Upper lobe of left lung (tissue), 6 donors: ENCODE measurements at regions not wholly inside any gene's neighbourhood (a gene's known extent, or its start where the extent isn't known, plus 50 kb on each side); places are given as distances from the start of the nearest gene placed in this dataset.

Source experiments
- ATAC-seq, 2 donors: fragments of 200-7000 bp; cut with Tn5 transposase; one replicate each; pipeline ENCODE4 v1.9.1; 2022; ENCODE audit warnings: mild to moderate bottlenecking in 2 of 2, moderate library complexity in 2 of 2; ENCODE audit not compliant: low FRiP score in 2 of 2
- DNase-seq, 2 donors: peaks; one replicate each; pipeline ENCODE4 v3.0.0-alpha.2; 2019 to 2020
- H3K27ac ChIP-seq, 4 donors: fragments of 200-600 bp; sonication (generic); one replicate each; pipeline ENCODE4 v1.5.1; 2016 to 2019
- H3K27me3 ChIP-seq, 4 donors: fragments of 200-600 bp; sonication (generic); one replicate each; pipeline ENCODE4 v1.5.1; 2017 to 2019
- H3K36me3 ChIP-seq, 4 donors: fragments of 200-600 bp; sonication (generic); one replicate each; pipeline ENCODE4 v1.5.1; 2016 to 2019
- H3K4me1 ChIP-seq, 4 donors: fragments of 200-600 bp; sonication (generic); one replicate each; pipeline ENCODE4 v1.5.1; 2018 to 2019
- H3K4me3 ChIP-seq, 4 donors: fragments of 200-600 bp; sonication (generic); one replicate each; pipeline ENCODE4 v1.5.1; 2017 to 2019; ENCODE audit warnings: mild to moderate bottlenecking in 2 of 4, moderate library complexity in 1 of 4
- H3K9me3 ChIP-seq, 4 donors: fragments of 200-600 bp; sonication (generic); one replicate each; pipeline ENCODE4 v1.5.1; 2018 to 2019
- CTCF ChIP-seq, 6 experiments: fragments of 450-650 bp in 4 of 6; fragments of 200-600 bp in 2 of 6; sonication (generic) in 2 of 6; IDR thresholded peaks; one replicate each; pipeline ENCODE4 v1.5.1; 2016 to 2019; ENCODE audit warnings: antibody characterized with exemption in 6 of 6
- EP300 ChIP-seq, 4 donors: sonication (generic); formaldehyde crosslinking; IDR thresholded peaks; one replicate each; pipeline ENCODE4 v1.5.1; 2017; ENCODE audit warnings: antibody characterized with exemption in 4 of 4, control low read depth in 2 of 4
- POLR2A ChIP-seq, 4 donors: fragments of 450-650 bp; IDR thresholded peaks; one replicate each; pipeline ENCODE4 v1.5.1; 2016 to 2017; ENCODE audit warnings: antibody characterized with exemption in 4 of 4, mild to moderate bottlenecking in 2 of 4
- POLR2AphosphoS5 ChIP-seq, 2 donors: sonication (generic); formaldehyde crosslinking; IDR thresholded peaks; one replicate each; pipeline ENCODE4 v1.5.1; 2017; ENCODE audit warnings: antibody characterized with exemption in 2 of 2
- WGBS, 2 donors: methylation state at CpG; one replicate each; pipeline ENCODE4 v1.1.5; 2017 to 2018; 5-methylcytosine and 5-hydroxymethylcytosine counted together
- donor health status: DM: no; HTN: no; CAD: no; lungs with moderate emphysema.
- donor health status: DM: no; HTN: yes; CAD: no; lungs with severe emphysema.

DNA sequence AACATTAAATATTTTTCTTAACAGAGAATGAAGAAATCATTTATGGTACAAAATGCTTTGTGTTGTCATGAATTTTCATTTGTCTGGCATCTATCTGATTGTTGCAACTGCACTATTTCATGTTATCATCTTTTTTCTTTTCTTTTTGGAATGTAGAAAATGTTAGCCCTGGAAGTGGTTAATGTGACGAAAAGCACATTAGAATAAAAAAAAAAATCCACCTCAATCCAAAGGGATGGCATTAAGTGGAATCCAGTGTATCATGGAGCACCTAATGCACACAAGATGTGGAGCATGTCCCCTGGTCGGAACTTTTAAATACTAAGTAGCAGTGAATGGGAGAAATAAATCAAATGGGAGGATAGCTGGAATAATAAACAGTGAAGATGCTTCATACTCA lies 172.9 kb upstream of the MCHR2 start:
- TF ChIP-seq POLR2A (IDR thresholded peaks at IDR 0.05) (no peak), POLR2AphosphoS5 (IDR thresholded peaks at IDR 0.05) (no peak), EP300 (IDR thresholded peaks at IDR 0.05) (no peak), CTCF (IDR thresholded peaks at IDR 0.05) (no peak)
- WGBS, 2 donors = 37 to 49% methylated on average over 2 of the region's 2 CpGs
- Histone ChIP-seq H3K27me3 (no peaks in the 10 kb centered on the region), H3K9me3 (no peaks in the 10 kb centered on the region), H3K4me1 (no peaks in the 10 kb centered on the region), H3K4me3 (no peak overlapping the region), H3K36me3 (no peaks in the 10 kb centered on the region), H3K27ac (no peak overlapping the region)
- DNase-seq (no peak), ATAC-seq (no peak)

GRCh38 chr6:100165442-100165841 lies 171.4 kb upstream of the MCHR2 start:
- H3K36me3 ChIP-seq = no peaks in the 10 kb centered on the region
- H3K4me1 ChIP-seq = no peaks in the 10 kb centered on the region
- no peak for DNase-seq
- ATAC-seq = no peak
- no peaks in the 10 kb centered on the region for H3K9me3 ChIP-seq
- no peak overlapping the region for H3K27ac ChIP-seq
- no peaks in the 10 kb centered on the region for H3K27me3 ChIP-seq
- no peak overlapping the region for H3K4me3 ChIP-seq
- TF ChIP-seq EP300 (IDR thresholded peaks at IDR 0.05) (no peak), POLR2AphosphoS5 (IDR thresholded peaks at IDR 0.05) (no peak), POLR2A (IDR thresholded peaks at IDR 0.05) (no peak), CTCF (IDR thresholded peaks at IDR 0.05) (no peak)

GRCh38 chr6:100163035-100163434 lies 169.0 kb upstream of the MCHR2 start:
- Histone ChIP-seq H3K27me3 (no peaks in the 10 kb centered on the region), H3K27ac (no peak overlapping the region), H3K4me1 (no peaks in the 10 kb centered on the region), H3K9me3 (no peaks in the 10 kb centered on the region), H3K36me3 (no peaks in the 10 kb centered on the region), H3K4me3 (no peak overlapping the region)
- 42 to 48% methylated on average over 5 of the region's 5 CpGs for WGBS, 2 donors
- DNase-seq (no peak), ATAC-seq (no peak)
- TF ChIP-seq POLR2A (IDR thresholded peaks at IDR 0.05) (no peak), CTCF (IDR thresholded peaks at IDR 0.05) (no peak), POLR2AphosphoS5 (IDR thresholded peaks at IDR 0.05) (no peak), EP300 (IDR thresholded peaks at IDR 0.05) (no peak)

GRCh38 chr6:100161782-100162365 lies 167.9 kb upstream of the MCHR2 start:
- Histone ChIP-seq H3K27me3 (no peaks in the 10 kb centered on the region), H3K4me3 (no peak overlapping the region), H3K27ac (no peak overlapping the region), H3K36me3 (no peaks in the 10 kb centered on the region), H3K9me3 (no peaks in the 10 kb centered on the region), H3K4me1 (no peaks in the 10 kb centered on the region)
- TF ChIP-seq POLR2A (IDR thresholded peaks at IDR 0.05) (no peak), POLR2AphosphoS5 (IDR thresholded peaks at IDR 0.05) (no peak), EP300 (IDR thresholded peaks at IDR 0.05) (no peak), CTCF (IDR thresholded peaks at IDR 0.05) (no peak)
- DNase-seq (no peak), ATAC-seq (no peak)
- WGBS, 2 donors = 80 to 82% methylated on average over 2 of the region's 2 CpGs

DNA sequence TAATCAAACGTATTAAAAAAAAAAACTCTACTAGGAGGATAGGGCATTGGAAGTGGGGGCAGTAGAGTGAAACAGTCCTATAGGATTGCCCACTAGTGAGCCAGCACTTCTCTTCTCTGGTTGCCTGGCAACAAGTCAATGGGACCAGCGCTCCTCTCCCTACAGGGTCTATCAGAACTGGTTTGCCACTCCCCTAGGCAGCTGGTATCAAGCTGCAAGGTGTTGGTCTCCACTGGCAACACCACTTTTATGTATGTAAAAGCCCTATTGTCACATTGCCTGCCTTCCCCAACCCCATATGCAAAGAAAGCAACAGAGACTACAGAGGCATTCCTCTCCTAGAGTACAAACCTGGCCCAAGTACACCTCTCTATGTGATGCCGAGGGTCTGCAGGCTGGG lies 166.9 kb upstream of the MCHR2 start:
- DNase-seq (no peak), ATAC-seq (no peak)
- Histone ChIP-seq H3K4me1 (no peaks in the 10 kb centered on the region), H3K27me3 (no peaks in the 10 kb centered on the region), H3K4me3 (no peak overlapping the region), H3K36me3 (no peaks in the 10 kb centered on the region), H3K27ac (no peak overlapping the region), H3K9me3 (no peaks in the 10 kb centered on the region)
- TF ChIP-seq EP300 (IDR thresholded peaks at IDR 0.05) (no peak), POLR2A (IDR thresholded peaks at IDR 0.05) (no peak), CTCF (IDR thresholded peaks at IDR 0.05) (no peak), POLR2AphosphoS5 (IDR thresholded peaks at IDR 0.05) (no peak)
- WGBS, 2 donors = 62 to 71% methylated on average over 3 of the region's 3 CpGs
